ENCODE measurements at regions not wholly inside any gene's neighbourhood (a gene's known extent, or its start where the extent isn't known, plus 50 kb on each side); places are given as distances from the start of the nearest gene placed in this dataset.

GRCh38 chr12:111031916-111032590 lies 111.7 kb upstream of the MYL2 start:
- TF ChIP-seq YY1 (IDR thresholded peaks at IDR 0.05; ENCODE audit: insufficient read depth, insufficient read length), result no peak
- no peak for TF ChIP-seq ZNF274 (IDR thresholded peaks at IDR 0.05; ENCODE audit: low read depth, low read length)
